ENCODE measurements at regions not wholly inside any gene's neighbourhood (a gene's known extent, or its start where the extent isn't known, plus 50 kb on each side); places are given as distances from the start of the nearest gene placed in this dataset.

DNA sequence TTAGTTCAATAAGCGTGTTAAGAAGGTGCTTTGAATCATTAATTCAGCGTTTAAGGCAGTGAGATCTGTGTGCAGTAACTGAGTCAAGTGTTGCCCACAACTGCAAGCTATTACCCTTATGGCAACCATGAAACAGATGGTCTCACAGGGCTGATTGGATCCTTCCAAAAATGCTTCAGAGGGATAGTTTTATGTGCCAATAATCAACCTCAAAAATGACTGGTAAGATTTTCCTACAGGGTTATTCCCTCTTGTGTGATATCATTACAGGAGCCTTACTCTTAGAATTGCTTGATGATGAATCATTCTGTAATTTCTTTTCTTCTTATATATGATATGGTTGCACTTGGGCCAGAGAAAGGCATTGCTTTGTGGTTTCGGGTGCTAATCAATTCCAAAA, 1299.2 kb upstream of the ATXN8OS start:
- no peak overlapping the region for H2AFZ ChIP-seq (replicated peaks)
- Mint-ChIP-seq H3K36me3 (no peaks in the 10 kb centered on the region), H3K4me3 (no peak overlapping the region), H3K27ac (no peak overlapping the region), H3K9me3 (no peaks in the 10 kb centered on the region), H3K27me3 (ENCODE audit: insufficient read depth, low read depth) (no peaks in the 10 kb centered on the region), H3K4me1 (peaks cover 6% of the 10 kb centered on the region)
- H3K27me3 ChIP-seq = no peaks in the 10 kb centered on the region
- no peaks in the 10 kb centered on the region for H3K36me3 ChIP-seq
- H4K20me1 ChIP-seq (ENCODE audit: low read depth) = no peaks in the 10 kb centered on the region
- H3K9ac ChIP-seq = no peak overlapping the region
- no peaks in the 10 kb centered on the region for H3F3A ChIP-seq (ENCODE audit: low read depth)
- no peak overlapping the region for H3K4me2 ChIP-seq
- TF ChIP-seq EZH2 (IDR thresholded peaks at IDR 0.05) (no peak), EZH2phosphoT487 (IDR thresholded peaks at IDR 0.05) (no peak)
- TF ChIP-seq, protein P1, sequence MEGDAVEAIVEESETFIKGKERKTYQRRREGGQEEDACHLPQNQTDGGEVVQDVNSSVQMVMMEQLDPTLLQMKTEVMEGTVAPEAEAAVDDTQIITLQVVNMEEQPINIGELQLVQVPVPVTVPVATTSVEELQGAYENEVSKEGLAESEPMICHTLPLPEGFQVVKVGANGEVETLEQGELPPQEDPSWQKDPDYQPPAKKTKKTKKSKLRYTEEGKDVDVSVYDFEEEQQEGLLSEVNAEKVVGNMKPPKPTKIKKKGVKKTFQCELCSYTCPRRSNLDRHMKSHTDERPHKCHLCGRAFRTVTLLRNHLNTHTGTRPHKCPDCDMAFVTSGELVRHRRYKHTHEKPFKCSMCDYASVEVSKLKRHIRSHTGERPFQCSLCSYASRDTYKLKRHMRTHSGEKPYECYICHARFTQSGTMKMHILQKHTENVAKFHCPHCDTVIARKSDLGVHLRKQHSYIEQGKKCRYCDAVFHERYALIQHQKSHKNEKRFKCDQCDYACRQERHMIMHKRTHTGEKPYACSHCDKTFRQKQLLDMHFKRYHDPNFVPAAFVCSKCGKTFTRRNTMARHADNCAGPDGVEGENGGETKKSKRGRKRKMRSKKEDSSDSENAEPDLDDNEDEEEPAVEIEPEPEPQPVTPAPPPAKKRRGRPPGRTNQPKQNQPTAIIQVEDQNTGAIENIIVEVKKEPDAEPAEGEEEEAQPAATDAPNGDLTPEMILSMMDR (IDR thresholded peaks at IDR 0.05) = no peak
- H3K27ac ChIP-seq = no peak overlapping the region
- no peaks in the 10 kb centered on the region for H3K9me3 ChIP-seq (ENCODE audit: low read depth)
- peaks cover 5% of the 10 kb centered on the region for H3K4me1 ChIP-seq
- no peaks in the 10 kb centered on the region for H3K79me2 ChIP-seq (ENCODE audit: low read depth)
- no peak for DNase-seq (ENCODE audit: low spot score)
- H3K4me3 ChIP-seq = no peak overlapping the region

DNA sequence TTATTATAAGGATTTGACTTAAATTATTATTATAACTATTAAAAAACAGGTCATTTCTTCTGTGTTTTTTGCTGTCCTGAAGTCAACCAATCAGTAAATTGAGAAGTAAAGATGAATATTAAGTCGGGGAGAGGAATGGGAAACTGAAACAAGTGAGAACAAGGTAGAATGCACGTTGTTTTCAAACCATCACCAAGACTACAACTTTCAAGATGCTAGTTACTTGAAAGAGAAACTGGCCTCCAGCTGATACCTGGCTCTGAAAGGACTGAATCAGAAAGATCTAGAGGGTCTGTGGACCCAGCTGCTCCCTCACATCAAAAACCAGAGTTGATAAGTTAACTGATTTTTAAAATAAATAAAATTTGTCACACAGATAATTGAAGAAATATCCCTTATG, 1301.5 kb upstream of the ATXN8OS start:
- no peaks in the 10 kb centered on the region for H3K9me3 ChIP-seq (ENCODE audit: low read depth)
- H3K9ac ChIP-seq = no peak overlapping the region
- no peaks in the 10 kb centered on the region for H3K36me3 ChIP-seq
- H3K4me2 ChIP-seq = no peak overlapping the region
- H3K27ac Mint-ChIP-seq = no peak overlapping the region
- H4K20me1 ChIP-seq (ENCODE audit: low read depth) = no peaks in the 10 kb centered on the region
- peaks cover 4% of the 10 kb centered on the region for H3K4me1 ChIP-seq
- H3K79me2 ChIP-seq (ENCODE audit: low read depth) = no peaks in the 10 kb centered on the region
- H3K27ac ChIP-seq = no peak overlapping the region
- no peaks in the 10 kb centered on the region for H3K4me1 Mint-ChIP-seq
- DNase-seq (ENCODE audit: low spot score) = no peak
- H2AFZ ChIP-seq (replicated peaks) = peak overlapping the region; percentile 27
- H3K36me3 Mint-ChIP-seq = no peaks in the 10 kb centered on the region
- H3K4me3 ChIP-seq = no peak overlapping the region
- no peak overlapping the region for H3K4me3 Mint-ChIP-seq
- no peaks in the 10 kb centered on the region for H3K27me3 Mint-ChIP-seq (ENCODE audit: insufficient read depth, low read depth)
- H3K27me3 ChIP-seq = no peaks in the 10 kb centered on the region
- no peaks in the 10 kb centered on the region for H3K9me3 Mint-ChIP-seq
- no peaks in the 10 kb centered on the region for H3F3A ChIP-seq (ENCODE audit: low read depth)
- TF ChIP-seq, protein P1 (IDR thresholded peaks at IDR 0.05) = no peak
- TF ChIP-seq EZH2 (IDR thresholded peaks at IDR 0.05) (no peak), EZH2phosphoT487 (IDR thresholded peaks at IDR 0.05) (no peak)

DNA sequence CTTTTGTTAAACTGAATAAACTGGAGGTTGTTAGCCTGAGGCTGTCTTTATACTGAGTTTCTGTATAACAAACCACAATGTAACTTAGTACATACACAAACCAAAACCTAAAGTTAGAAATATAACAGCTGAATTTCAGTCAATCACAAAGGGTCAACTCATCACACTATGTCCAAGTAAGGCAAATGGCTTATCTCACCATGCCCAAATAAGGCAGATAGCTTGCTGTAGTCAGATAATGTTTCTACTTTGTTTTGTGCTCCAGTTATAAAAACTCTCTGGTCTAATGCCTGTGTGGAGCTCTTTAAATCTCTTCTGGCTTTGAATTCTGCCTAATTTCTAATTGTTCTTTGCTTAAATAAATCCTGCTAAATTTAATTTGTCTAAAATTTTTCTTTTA, 1323.4 kb upstream of the ATXN8OS start:
- peaks cover 2% of the 10 kb centered on the region for H3K9me3 Mint-ChIP-seq
- Histone ChIP-seq H3K27me3 (no peaks in the 10 kb centered on the region), H3K9me3 (ENCODE audit: low read depth) (no peaks in the 10 kb centered on the region), H3K36me3 (no peaks in the 10 kb centered on the region), H2AFZ (replicated peaks) (peak overlapping the region; percentile 40), H4K20me1 (ENCODE audit: low read depth) (no peaks in the 10 kb centered on the region), H3K4me3 (no peak overlapping the region), H3K9ac (no peak overlapping the region), H3K79me2 (ENCODE audit: low read depth) (no peaks in the 10 kb centered on the region), H3K27ac (no peak overlapping the region), H3F3A (ENCODE audit: low read depth) (no peaks in the 10 kb centered on the region), H3K4me1 (no peaks in the 10 kb centered on the region), H3K4me2 (no peak overlapping the region)
- H3K36me3 Mint-ChIP-seq = no peaks in the 10 kb centered on the region
- H3K4me3 Mint-ChIP-seq = no peak overlapping the region
- no peaks in the 10 kb centered on the region for H3K4me1 Mint-ChIP-seq
- no peak overlapping the region for H3K27ac Mint-ChIP-seq
- TF ChIP-seq EZH2phosphoT487 (IDR thresholded peaks at IDR 0.05) (no peak), EZH2 (IDR thresholded peaks at IDR 0.05) (no peak)
- TF ChIP-seq, protein P1 (IDR thresholded peaks at IDR 0.05) = no peak
- DNase-seq (ENCODE audit: low spot score) = no peak
- no peaks in the 10 kb centered on the region for H3K27me3 Mint-ChIP-seq (ENCODE audit: insufficient read depth, low read depth)

Data from neural progenitor cell (in vitro differentiated cells).